Tibial artery (tissue), 4 donors: ENCODE measurements at regions not wholly inside any gene's neighbourhood (a gene's known extent, or its start where the extent isn't known, plus 50 kb on each side); places are given as distances from the start of the nearest gene placed in this dataset.

ENCODE experiments used
- DNase-seq, 2 donors: peaks; one replicate each; pipeline ENCODE4 v3.0.0-alpha.2; 2019
- H3K27ac ChIP-seq, 2 donors: fragments of 200-600 bp; sonication (generic) in 1 of 2; 1 replicate in 1 of 2; 2 replicates in 1 of 2; pipeline ENCODE4 v1.5.1; 2018 to 2019; ENCODE audit warnings: mild to moderate bottlenecking in 1 of 2
- H3K27me3 ChIP-seq, 2 donors: fragments of 200-600 bp; sonication (generic) in 1 of 2; one replicate each; pipeline versions ENCODE4 v1.5.1 to v1.6.0; 2016 to 2019
- H3K36me3 ChIP-seq, 3 donors: fragments of 200-600 bp; sonication (generic) in 2 of 3; one replicate each; pipeline ENCODE4 v1.5.1; 2016 to 2019; ENCODE audit warnings: mild to moderate bottlenecking in 2 of 3
- H3K4me1 ChIP-seq, 4 donors: fragments of 200-600 bp; sonication (generic) in 2 of 4; 1 replicate in 3 of 4; 2 replicates in 1 of 4; pipeline ENCODE4 v1.5.1; 2016 to 2019
- H3K4me3 ChIP-seq, 2 donors: fragments of 200-600 bp; sonication (generic) in 1 of 2; 1 replicate in 1 of 2; 2 replicates in 1 of 2; pipeline ENCODE4 v1.5.1; 2018 to 2019; ENCODE audit warnings: mild to moderate bottlenecking in 2 of 2
- H3K9me3 ChIP-seq, 3 donors: fragments of 200-600 bp; sonication (generic) in 1 of 3; one replicate each; pipeline ENCODE4 v1.5.1; 2016 to 2019
- intact Hi-C: fragments of 100-400 bp; cut with DNase I; formaldehyde crosslinking; loops from one replicate; pipeline ENCODE4 v1.15.0; 2023; ENCODE audit warnings: low total_unique reads
- TF ChIP-seq, protein P1 (sequence below), 2 experiments: fragments of 200-600 bp in 1 of 2; fragments of 450-650 bp in 1 of 2; IDR thresholded peaks; one replicate each; pipeline ENCODE4 v1.5.1; 2017 to 2019; ENCODE audit warnings: antibody characterized with exemption in 2 of 2, mild to moderate bottlenecking in 1 of 2, moderate library complexity in 1 of 2

DNA sequence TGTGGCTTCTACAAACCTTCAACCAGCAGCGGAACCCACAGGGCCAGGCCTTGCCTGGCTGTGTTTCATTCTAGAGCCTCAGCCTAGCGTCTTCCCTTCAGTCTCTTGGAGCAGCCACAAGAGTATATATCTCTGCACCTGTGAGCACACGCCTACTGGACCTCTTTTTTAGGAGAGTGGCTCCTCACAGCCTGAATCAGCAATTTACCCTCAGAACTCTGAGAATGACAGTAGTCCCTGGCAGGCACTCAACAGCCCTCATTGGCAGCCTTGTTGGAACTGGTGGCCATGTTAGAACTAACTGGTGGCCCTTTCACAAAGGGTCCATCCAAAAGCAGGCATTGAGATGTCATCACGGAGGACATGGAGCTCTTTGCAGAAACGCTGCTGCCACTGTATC lies 138.9 kb downstream of the BCOR start:
- H3K36me3 ChIP-seq = no peaks in the 10 kb centered on the region
- no peaks in the 10 kb centered on the region for H3K27me3 ChIP-seq
- DNase-seq = no peak
- TF ChIP-seq, protein P1, sequence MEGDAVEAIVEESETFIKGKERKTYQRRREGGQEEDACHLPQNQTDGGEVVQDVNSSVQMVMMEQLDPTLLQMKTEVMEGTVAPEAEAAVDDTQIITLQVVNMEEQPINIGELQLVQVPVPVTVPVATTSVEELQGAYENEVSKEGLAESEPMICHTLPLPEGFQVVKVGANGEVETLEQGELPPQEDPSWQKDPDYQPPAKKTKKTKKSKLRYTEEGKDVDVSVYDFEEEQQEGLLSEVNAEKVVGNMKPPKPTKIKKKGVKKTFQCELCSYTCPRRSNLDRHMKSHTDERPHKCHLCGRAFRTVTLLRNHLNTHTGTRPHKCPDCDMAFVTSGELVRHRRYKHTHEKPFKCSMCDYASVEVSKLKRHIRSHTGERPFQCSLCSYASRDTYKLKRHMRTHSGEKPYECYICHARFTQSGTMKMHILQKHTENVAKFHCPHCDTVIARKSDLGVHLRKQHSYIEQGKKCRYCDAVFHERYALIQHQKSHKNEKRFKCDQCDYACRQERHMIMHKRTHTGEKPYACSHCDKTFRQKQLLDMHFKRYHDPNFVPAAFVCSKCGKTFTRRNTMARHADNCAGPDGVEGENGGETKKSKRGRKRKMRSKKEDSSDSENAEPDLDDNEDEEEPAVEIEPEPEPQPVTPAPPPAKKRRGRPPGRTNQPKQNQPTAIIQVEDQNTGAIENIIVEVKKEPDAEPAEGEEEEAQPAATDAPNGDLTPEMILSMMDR (IDR thresholded peaks at IDR 0.05) = no peak
- no peak overlapping the region for H3K27ac ChIP-seq
- H3K9me3 ChIP-seq = no peaks in the 10 kb centered on the region
- intact Hi-C loops = no loop called here
- H3K4me1 ChIP-seq = peaks cover 0 to 7% (median 2%) of the 10 kb centered on the region in 4 donors
- H3K4me3 ChIP-seq = no peak overlapping the region

DNA sequence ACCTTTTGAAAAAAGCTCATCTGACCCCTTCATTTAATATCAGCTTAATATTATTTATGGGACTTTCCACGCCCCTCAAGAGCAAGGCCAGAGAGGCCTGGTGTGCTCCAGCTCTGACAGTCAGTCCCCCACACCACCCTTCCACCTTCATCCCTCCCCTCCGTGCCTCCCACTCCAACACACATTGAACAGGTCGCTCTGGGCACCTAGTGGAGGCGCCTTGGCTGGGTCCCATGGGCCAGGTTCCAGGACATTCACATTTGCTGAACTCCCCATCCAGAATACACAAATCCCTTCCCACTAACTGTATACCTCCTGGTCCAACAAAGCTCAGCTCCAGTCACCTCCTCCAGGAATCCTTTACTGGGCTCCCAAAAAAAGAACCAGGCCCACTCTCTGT lies 137.5 kb downstream of the BCOR start:
- Histone ChIP-seq H3K4me1 (peaks cover 0 to 3% (median 2%) of the 10 kb centered on the region in 4 donors), H3K9me3 (peaks cover 0 to 8% (median 5%) of the 10 kb centered on the region in 3 donors), H3K4me3 (no peak overlapping the region), H3K27me3 (no peaks in the 10 kb centered on the region), H3K36me3 (no peaks in the 10 kb centered on the region), H3K27ac (no peak overlapping the region)
- no peak for DNase-seq
- intact Hi-C loops = no loop called here
- TF ChIP-seq, protein P1 (IDR thresholded peaks at IDR 0.05) = no peak

DNA sequence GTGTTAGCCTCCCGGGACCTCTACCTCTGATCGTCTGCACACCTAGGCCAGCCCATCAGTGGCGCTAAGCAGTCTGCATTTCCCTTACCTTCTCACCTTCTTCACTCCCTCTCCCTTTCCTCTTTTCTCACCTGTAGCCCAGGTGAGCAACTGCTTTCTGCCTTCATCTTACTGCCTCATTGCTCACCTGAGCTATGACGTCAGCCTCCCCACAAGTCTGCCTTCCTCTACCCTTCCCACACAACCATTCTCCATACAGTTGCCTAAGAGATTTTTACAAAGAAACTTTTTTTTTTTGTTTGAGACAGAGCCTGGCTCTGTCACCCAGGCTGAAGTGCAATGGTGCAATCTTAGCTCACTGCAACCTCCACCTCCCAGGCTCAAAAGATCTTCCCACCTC lies 136.3 kb downstream of the BCOR start:
- H3K9me3 ChIP-seq = peaks cover 0 to 9% (median 8%) of the 10 kb centered on the region in 3 donors
- H3K36me3 ChIP-seq = no peaks in the 10 kb centered on the region
- DNase-seq = no peak
- H3K4me3 ChIP-seq = no peak overlapping the region
- H3K4me1 ChIP-seq = peaks cover 0 to 3% (median 2%) of the 10 kb centered on the region in 4 donors
- TF ChIP-seq, protein P1 (IDR thresholded peaks at IDR 0.05) = no peak
- no peak overlapping the region for H3K27ac ChIP-seq
- no peaks in the 10 kb centered on the region for H3K27me3 ChIP-seq
- intact Hi-C loops = no loop called here

DNA sequence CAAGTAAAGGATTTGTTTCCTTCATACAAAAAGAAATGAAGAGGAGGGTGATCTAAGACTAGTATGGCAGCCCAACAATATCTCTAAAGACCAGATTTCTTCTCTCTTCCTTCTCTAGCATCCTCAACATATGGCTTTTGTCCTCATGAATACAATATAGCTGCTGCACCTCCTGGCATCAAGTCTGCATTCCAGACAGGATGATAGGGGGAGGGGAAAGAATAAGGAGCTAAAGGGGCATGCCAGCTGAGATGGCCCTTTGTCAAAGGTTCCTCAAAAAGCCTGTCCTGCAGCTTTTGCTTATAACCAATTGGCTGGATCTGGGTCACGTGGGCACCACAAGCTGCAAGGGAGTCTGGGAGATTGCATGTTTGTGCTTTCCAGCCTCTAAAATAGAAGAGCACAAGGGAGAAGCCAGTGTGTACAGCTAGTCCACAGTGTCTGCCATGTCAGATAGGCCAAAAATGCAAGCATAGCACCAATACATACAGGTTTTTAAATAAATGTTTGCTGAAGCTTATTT lies 132.6 kb downstream of the BCOR start:
- intact Hi-C loops = no loop called here
- TF ChIP-seq, protein P1 (IDR thresholded peaks at IDR 0.05) = no peak
- H3K4me1 ChIP-seq = no peaks in the 10 kb centered on the region
- H3K9me3 ChIP-seq = peaks cover 0 to 9% (median 8%) of the 10 kb centered on the region in 3 donors
- no peak overlapping the region for H3K27ac ChIP-seq
- no peaks in the 10 kb centered on the region for H3K36me3 ChIP-seq
- no peak overlapping the region for H3K4me3 ChIP-seq
- no peaks in the 10 kb centered on the region for H3K27me3 ChIP-seq
- DNase-seq = no peak

DNA sequence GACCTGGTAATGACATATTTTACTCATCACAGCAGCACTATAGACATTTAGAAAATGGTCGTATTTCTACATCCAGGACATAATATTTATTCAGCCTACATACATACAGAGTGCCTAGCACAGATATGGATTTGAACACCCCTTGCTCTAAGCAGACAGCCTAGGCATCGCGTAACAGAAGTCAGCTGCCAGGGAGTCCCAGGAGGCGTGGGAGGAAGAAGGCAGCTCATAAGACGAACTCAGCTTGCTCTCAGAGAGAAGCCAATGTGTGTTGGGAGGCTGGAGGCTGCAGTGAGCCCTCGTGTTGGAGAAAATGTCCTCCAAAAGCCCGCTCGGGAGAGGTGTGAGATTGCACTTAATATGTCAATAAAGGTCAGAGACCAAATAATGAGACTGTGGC lies 131.6 kb downstream of the BCOR start:
- H3K4me3 ChIP-seq = no peak overlapping the region
- no peaks in the 10 kb centered on the region for H3K27me3 ChIP-seq
- H3K9me3 ChIP-seq = peaks cover 0 to 10% (median 9%) of the 10 kb centered on the region in 3 donors
- TF ChIP-seq, protein P1 (IDR thresholded peaks at IDR 0.05) = no peak
- no peak for DNase-seq
- H3K36me3 ChIP-seq = no peaks in the 10 kb centered on the region
- H3K27ac ChIP-seq = no peak overlapping the region
- intact Hi-C loops = no loop called here
- H3K4me1 ChIP-seq = no peaks in the 10 kb centered on the region

DNA sequence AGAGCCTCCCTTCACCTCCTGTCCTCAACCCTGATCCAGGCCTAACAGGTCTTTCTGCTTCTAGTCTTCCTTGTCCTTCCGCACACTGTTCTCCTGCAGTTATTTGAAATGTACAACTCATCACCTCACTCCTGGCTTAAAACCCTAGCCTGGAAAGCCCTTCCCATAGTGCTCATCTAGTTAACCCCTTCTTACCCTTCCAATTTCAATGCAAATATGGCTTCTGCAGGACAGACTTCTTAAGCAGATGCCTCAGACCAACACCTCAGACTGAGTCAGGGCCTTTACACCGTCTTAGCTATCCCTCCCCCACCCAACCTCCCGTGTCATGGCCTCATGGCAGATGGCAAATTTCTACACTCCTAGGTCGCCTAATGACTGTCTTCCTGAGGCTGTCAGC lies 130.4 kb downstream of the BCOR start:
- Histone ChIP-seq H3K27me3 (no peaks in the 10 kb centered on the region), H3K36me3 (no peaks in the 10 kb centered on the region), H3K4me1 (no peaks in the 10 kb centered on the region), H3K9me3 (peaks cover 0 to 20% (median 17%) of the 10 kb centered on the region in 3 donors), H3K27ac (no peak overlapping the region), H3K4me3 (no peak overlapping the region)
- intact Hi-C loops = no loop called here
- no peak for DNase-seq
- TF ChIP-seq, protein P1 (IDR thresholded peaks at IDR 0.05) = no peak
